ENCODE measurements at regions not wholly inside any gene's neighbourhood (a gene's known extent, or its start where the extent isn't known, plus 50 kb on each side); places are given as distances from the start of the nearest gene placed in this dataset.

GRCh38 chr20:50298554-50299324 lies 108.1 kb downstream of the CEBPB start:
- no peak for DNase-seq (ENCODE audit: low read depth in 2 of 2)

DNA sequence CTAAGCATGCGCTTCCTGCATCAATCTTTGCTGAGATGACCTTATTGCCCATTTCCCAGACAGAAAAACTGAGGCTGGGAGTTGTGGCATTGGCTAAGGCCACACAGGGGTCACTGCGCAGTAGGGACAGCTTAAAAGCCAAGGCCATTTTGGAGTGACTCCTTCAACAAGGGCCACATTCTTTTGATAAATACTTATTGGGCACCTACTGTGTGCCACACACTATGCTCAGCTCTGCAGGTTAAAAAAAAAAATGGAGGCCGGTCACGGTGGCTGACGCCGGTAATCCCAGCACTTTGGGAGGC lies 108.6 kb downstream of the CEBPB start:
- no peak for DNase-seq (ENCODE audit: low read depth in 2 of 2)

DNA sequence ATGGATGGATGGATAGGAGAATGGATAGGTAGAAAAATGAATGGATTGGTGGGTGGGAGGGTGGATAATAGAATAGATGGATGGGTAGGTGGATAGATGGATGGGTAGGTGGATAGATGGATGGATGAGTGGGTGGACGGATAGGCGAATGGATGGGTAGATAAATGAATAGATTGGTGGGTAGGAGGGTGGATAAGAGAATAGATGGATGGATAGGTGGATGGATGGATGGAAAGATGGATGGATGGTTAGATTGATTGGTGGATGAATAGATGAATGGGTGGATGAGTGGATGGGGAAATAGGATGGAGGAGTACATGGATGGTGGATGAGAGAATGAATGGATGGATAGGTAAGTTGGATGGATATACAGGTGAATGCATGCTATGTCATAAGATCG lies 110.5 kb downstream of the CEBPB start:
- DNase-seq (ENCODE audit: low read depth in 2 of 2) = no peak

DNA sequence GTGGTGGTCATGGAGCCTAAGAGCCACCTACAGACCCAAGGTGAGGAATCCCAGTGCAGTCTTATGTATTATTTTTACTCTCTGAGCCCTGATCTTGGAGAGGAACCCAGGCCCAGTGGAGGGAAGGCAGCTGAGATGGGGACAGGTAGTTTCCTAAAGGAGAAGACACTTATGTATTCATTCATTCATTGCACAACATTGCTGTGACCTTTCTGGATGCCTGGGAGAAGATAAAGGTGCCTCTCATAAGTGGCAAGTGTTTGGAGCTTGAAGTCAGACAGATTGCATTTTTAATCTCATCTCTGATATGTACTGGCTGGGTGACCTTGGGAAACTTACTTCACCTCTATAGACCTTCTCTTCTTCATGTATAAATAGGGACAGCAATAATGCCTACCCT lies 111.1 kb downstream of the CEBPB start:
- no peak for DNase-seq (ENCODE audit: low read depth in 2 of 2)

DNA sequence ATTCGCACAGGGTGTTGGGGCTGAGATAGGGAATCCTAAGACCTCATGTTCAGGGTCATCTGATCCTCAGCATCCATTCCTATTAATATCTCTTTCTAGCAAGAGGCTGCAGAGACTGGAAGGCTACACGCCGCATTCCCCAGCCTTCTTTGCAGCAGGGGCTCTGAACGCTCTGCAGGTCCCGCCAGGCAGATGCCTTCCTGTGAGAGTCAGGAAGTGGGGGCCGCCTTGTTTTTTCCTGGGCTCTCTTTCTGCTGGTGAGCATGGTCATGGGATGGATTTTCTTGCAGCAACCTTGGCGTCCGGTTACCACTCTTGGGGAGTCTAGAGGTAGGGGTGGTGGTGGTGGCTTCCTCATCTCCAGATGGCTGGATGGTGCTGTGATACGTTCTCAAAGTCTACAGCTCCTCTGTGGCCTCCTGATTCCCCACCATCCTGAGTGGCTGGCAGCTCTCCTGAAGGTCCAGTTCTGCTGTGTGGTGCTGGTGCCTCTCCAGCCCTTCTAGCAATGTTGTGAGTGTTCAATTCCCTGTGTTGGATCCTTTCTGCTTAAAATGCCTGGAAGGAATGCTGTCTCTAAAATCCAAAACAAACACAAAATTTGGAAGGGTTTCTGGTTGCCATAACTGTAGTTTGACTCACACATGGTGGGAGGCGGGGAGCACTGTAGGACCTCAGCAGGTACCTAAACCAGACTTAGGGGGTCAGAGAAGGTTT lies 111.9 kb downstream of the CEBPB start:
- no peak for DNase-seq (ENCODE audit: low read depth in 2 of 2)

- no peak for DNase-seq (ENCODE audit: low read depth in 2 of 2)
Measured at GRCh38 chr20:50303573-50304500, 113.2 kb downstream of the CEBPB start.

- no peak for DNase-seq (ENCODE audit: low read depth in 2 of 2)
Measured at GRCh38 chr20:50304501-50304856, 113.8 kb downstream of the CEBPB start.

- DNase-seq (ENCODE audit: low read depth in 2 of 2) = no peak
Measured at GRCh38 chr20:50304923-50305635, 114.4 kb downstream of the CEBPB start.

DNA sequence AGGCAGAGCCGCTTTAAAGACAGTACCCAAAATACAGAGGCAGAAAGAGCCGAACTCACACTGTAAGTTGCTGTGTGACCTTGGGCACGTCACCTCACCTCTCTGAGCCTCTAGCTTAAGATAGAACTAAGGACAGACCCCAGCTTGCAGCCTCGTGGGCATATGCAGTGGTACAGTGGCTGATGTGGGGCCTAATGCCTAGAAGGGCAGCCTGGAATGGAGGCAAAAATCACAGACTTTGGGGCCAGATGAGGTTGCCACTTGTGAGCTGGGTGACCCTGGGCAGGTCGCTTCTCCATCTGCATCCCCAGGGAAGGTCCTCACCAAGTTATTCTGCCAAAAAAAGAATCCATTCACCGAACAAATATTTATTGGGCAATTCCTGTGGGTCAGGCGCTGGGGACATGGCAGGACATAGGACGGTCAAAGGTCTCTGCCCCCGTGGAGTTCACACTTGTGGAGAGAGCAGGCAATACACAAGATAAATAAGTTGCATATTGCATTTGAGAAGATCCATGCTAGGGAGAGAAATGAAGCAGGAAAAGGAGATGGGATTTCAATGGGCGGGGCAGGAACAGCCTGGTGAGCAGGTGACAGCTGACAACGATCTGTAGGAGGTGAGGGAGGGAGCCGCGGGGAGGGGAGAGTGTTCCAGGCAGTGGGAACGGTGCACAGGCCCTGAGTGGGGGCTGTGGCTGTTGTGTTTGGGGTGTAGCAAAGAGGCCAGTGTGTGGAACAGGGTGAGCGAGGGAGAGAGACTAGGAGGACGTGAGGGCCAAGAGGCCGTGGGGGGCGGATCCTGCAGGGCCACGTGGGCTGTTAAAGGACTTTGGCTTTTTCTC lies 115.2 kb downstream of the CEBPB start:
- DNase-seq (ENCODE audit: low read depth in 2 of 2) = no peak

GRCh38 chr20:50306478-50307423 lies 116.1 kb downstream of the CEBPB start:
- no peak for DNase-seq (ENCODE audit: low read depth in 2 of 2)

DNA sequence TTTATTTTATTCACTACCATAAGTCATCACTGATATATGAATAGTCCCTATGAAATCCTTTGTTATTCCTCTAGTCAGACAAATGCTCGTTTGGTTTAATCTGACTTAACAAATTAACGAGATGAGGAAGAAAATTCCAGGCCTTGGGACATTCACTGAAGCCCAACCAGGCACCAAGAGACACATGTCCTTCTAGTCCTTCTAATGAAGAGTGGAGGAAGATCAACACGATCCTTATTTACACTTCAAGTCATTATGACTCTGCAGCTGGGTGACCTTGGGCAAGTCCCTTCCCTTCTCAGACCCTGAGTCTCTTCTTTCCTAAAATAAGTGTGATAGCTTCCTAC lies 117.5 kb downstream of the CEBPB start:
- no peak for DNase-seq (ENCODE audit: low read depth in 2 of 2)

DNA sequence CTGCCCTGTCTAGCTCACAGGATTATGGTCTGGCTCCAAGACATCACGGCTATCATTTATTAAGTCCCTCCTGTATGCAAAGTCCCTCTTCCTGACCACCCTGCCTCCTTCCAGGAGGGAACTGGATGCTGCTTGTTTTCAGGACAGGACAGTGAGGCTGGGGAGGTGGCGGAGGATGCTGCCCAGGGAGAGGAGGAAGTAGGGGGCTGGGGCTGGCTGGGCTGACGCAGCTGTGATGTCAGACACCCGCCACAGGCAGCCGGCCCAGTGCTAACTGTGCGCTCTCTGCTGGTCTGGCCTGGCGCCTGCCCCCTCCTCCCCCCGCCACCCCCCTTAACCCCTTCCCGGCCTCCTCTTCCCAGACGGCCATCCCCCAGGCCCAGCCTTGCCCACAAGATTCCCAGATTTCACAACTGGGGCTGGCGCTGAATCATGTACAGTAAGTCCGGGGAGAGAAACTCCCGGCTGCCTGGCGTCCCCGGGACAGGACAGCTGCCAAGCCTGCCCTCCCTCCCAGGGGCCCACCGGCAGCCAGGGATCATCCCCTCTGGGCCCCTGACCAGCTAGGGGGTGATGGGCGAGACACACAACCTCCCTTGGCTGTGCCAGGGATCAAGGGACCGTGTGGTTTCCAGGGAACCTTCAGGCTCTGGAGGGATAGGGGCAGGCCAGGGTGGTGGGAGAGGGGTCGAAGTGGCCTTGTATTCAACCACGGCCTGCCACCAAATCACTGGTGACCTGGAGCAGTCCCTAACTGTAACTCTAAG lies 118.1 kb downstream of the CEBPB start:
- DNase-seq (ENCODE audit: low read depth in 2 of 2) = no peak

DNA sequence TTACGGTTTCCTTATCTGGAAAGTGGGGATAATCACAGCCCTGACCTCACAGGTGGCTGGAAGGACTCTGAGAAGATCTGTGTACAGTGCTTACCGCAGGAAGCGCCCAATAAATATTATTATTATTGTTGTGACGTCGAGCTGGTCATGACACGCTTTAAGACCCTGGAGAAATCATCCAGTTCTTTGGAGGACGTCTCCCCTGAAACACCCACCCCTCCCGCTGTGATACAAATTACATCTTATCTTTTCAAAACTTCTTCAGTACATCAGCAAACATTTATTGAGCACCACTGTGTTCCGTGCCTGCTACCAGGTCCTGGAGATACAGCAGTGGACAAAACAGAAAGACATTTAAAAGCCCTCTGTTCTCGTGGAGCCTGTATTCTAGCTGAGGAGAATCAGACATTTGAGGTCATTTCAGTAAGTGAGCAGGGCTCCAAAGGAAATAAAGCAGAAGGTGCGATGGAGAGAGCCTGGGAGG lies 118.7 kb downstream of the CEBPB start:
- no peak for DNase-seq (ENCODE audit: low read depth in 2 of 2)

GRCh38 chr20:50309764-50310672 lies 119.4 kb downstream of the CEBPB start:
- DNase-seq (ENCODE audit: low read depth in 2 of 2) = no peak

DNA sequence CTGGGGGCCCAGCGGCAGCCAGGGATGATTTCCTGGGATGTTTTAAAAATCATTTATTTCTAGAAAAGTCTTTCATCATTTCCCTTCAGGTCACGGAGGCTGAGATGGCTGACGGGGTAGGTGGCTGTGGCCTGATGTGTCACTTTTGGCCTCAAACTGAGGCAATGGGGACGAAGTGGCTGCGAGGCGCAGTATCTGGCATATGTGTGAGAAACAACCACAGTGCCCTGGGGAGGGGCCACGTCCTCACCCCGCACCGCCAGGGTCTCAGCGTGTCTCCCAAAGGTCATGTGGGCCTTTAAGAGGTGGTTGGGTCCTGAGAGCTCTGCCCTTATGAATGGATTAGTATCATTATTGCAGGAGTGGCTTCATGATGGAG lies 120.0 kb downstream of the CEBPB start:
- peak in 1 of 2 donors; percentile 13 for DNase-seq (ENCODE audit: low read depth in 2 of 2)

DNA sequence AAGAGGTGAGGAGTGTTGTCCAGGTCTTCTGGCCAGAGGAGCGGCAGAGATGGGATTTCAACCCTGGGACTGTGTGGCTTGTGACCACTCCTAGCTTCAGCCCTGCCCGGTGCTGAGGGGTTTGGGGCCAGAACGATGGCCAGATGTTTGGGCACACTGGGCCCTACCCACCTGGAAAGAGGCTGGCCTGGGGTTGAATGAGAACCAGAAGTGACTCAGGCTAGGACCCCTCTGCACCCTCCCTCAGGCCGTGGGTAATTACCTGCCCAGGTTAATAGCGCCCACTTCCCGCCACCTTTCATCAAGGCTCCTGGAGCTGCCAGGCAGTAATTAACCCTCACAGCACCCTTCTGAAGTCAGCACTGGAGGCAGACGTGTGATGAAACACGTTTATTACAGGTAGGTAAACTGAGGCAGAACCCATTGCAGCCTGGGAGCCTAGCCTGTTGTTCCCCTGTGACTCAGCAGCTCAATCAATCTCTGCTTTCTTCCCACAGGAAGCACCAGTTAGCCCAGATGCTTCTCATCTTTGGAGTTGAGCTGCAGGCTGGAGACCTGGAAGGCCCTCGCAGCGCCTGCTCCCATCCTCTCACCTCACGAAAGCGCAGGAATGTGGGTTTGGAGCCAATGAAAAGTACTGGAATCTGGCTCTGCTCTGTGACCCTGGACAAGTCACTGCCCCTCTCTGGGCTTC lies 120.8 kb downstream of the CEBPB start:
- no peak for DNase-seq (ENCODE audit: low read depth in 2 of 2)

DNA sequence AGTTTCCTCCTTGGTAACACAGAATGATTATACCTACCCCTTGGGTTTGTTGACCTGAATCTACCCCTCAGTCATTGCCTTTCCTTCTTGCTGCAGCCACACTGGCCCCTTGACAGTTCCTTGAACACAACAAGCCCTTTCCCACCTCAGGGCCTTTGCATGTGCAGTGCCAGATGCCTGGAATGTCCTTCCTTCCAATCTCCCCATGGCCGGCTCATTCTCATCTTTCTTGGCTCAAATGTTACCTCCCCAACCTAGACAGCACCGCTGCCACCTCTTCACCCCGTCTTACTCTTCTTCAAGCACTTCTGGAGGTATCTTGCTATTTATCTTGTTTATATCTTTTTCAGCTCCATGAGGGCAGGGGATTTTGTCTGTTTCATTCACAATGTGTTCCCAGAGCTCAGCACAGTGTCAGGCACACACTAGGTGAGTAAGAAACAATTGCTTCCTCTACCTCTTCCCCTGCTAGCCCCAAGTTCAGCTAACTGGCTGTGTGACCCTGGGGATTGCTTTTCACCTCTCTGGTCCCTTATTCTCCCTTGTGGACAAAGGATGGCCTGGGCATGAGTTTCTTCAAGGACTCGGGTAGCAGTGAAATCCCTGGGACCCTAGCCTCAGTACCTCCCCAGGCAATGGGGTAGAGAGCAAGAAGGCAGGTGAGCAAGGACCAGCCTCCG lies 121.5 kb downstream of the CEBPB start:
- no peak for DNase-seq (ENCODE audit: low read depth in 2 of 2)

All from stimulated activated CD8-positive, alpha-beta memory T cell treated with anti-CD3 and anti-CD28 coated beads, Interleukin-15, amount 100 ng/mL, for 48 hours (primary cell).